Naive thymus-derived CD4-positive, alpha-beta T cell (primary cell): ENCODE measurements at regions not wholly inside any gene's neighbourhood (a gene's known extent, or its start where the extent isn't known, plus 50 kb on each side); places are given as distances from the start of the nearest gene placed in this dataset.

Experiments used
- ATAC-seq: fragments of 150-1000 bp; cut with Tn5 transposase; 2 replicates; pipeline ENCODE4 v1.10.0; 2021; ENCODE audit warnings: mild to moderate bottlenecking, moderate library complexity
- CTCF ChIA-PET: fragments of 350-600 bp; sonication (Branson Sonifier 250); formaldehyde crosslinking; loops from one replicate; lab custom pipeline; 2021; ENCODE audit warnings: antibody characterized with exemption; lab: Charles Lee
- POLR2A ChIA-PET: fragments of 350-600 bp; sonication (Branson Sonifier 250); formaldehyde crosslinking; loops from one replicate; lab custom pipeline; 2021; ENCODE audit warnings: antibody characterized with exemption, inconsistent platforms; lab: Charles Lee
- DNase-seq, 9 donors: peaks; one replicate each; pipeline versions ENCODE4 v3.0.0 to v3.0.0-alpha.2; 2020 to 2022; ENCODE audit warnings: mixed read lengths in 1 of 9
- H3K27ac ChIP-seq: one replicate; pipeline ENCODE4 v1.7.0; 2013; ENCODE audit warnings: mild to moderate bottlenecking, low read depth, low read length, moderate library complexity
- H3K27me3 ChIP-seq, 2 donors: one replicate each; pipeline ENCODE4 v1.7.0; 2013; ENCODE audit warnings: low read length in 2 of 2, mild to moderate bottlenecking in 2 of 2, moderate library complexity in 2 of 2; ENCODE audit not compliant: control insufficient read depth in 2 of 2, insufficient read depth in 2 of 2
- H3K36me3 ChIP-seq, 3 experiments: 1 replicate in 2 of 3; 2 replicates in 1 of 3; pipeline ENCODE4 v1.7.0; 2013; ENCODE audit warnings: low read length in 3 of 3, mild to moderate bottlenecking in 3 of 3, moderate library complexity in 1 of 3; ENCODE audit not compliant: insufficient read depth in 3 of 3, control insufficient read depth in 2 of 3
- H3K4me1 ChIP-seq, 2 donors: one replicate each; pipeline ENCODE4 v1.7.0; 2013; ENCODE audit warnings: low read length in 2 of 2, mild to moderate bottlenecking in 2 of 2, moderate library complexity in 1 of 2; ENCODE audit not compliant: control insufficient read depth in 2 of 2, insufficient read depth in 2 of 2
- H3K4me3 ChIP-seq: 2 replicates; pipeline ENCODE4 v1.7.0; 2013; ENCODE audit warnings: mild to moderate bottlenecking, low read length
- H3K9me3 ChIP-seq, 3 experiments: 1 replicate in 2 of 3; 2 replicates in 1 of 3; pipeline ENCODE4 v1.7.0; 2013; ENCODE audit warnings: low read length in 3 of 3; ENCODE audit not compliant: control insufficient read depth in 2 of 3
- H3K27ac Mint-ChIP-seq, 9 donors: one replicate each; pipeline ENCODE4 v1.8.0; 2020 to 2022; ENCODE audit warnings: mixed read lengths in 9 of 9, mild to moderate bottlenecking in 8 of 9, moderate library complexity in 5 of 9, inconsistent platforms in 2 of 9
- H3K27me3 Mint-ChIP-seq, 5 donors: one replicate each; pipeline ENCODE4 v1.8.0; 2021 to 2022; ENCODE audit warnings: mixed read lengths in 5 of 5, mild to moderate bottlenecking in 1 of 5
- H3K36me3 Mint-ChIP-seq, 5 donors: one replicate each; pipeline ENCODE4 v1.8.0; 2020 to 2022; ENCODE audit warnings: mixed read lengths in 5 of 5, mild to moderate bottlenecking in 3 of 5, inconsistent platforms in 1 of 5
- H3K4me1 Mint-ChIP-seq, 7 donors: one replicate each; pipeline ENCODE4 v1.8.0; 2020 to 2022; ENCODE audit warnings: mixed read lengths in 7 of 7, mild to moderate bottlenecking in 3 of 7, inconsistent platforms in 1 of 7
- H3K4me3 Mint-ChIP-seq, 10 donors: one replicate each; pipeline ENCODE4 v1.8.0; 2020 to 2022; ENCODE audit warnings: mild to moderate bottlenecking in 10 of 10, mixed read lengths in 10 of 10, moderate library complexity in 6 of 10, inconsistent platforms in 2 of 10
- H3K9me3 Mint-ChIP-seq, 11 donors: one replicate each; pipeline ENCODE4 v1.8.0; 2020 to 2022; ENCODE audit warnings: mixed read lengths in 11 of 11, mild to moderate bottlenecking in 4 of 11, inconsistent platforms in 1 of 11, moderate library complexity in 1 of 11
- intact Hi-C, 2 donors: fragments of 100-400 bp; cut with micrococcal nuclease; formaldehyde crosslinking; loops; one replicate each; pipeline ENCODE4 v1.15.1; 2023

- Mint-ChIP-seq H3K27ac (peak overlapping the region in 1 of 9 donors; percentile 28), H3K4me1 (no peaks in the 10 kb centered on the region), H3K36me3 (peaks cover 0 to 3% (median 0%) of the 10 kb centered on the region in 5 donors), H3K4me3 (no peak overlapping the region), H3K9me3 (peaks cover 0 to 3% (median 0%) of the 10 kb centered on the region in 11 donors), H3K27me3 (peaks cover 0 to 17% (median 3%) of the 10 kb centered on the region in 5 donors)
- ChIA-PET POLR2A (no interaction called here), CTCF (interaction anchor here (0.6 kb wide), 1 partner anchor 39 kb away, joined by 3 read pairs; no protein-coding TSS in a partner anchor)
- Histone ChIP-seq H3K27me3 (no peaks in the 10 kb centered on the region), H3K9me3 (no peaks in the 10 kb centered on the region), H3K36me3 (no peaks in the 10 kb centered on the region), H3K27ac (no peak overlapping the region), H3K4me1 (no peaks in the 10 kb centered on the region), H3K4me3 (no peak overlapping the region)
- ATAC-seq (no peak), DNase-seq (no peak)
- intact Hi-C loops, result no loop called here
Observed at GRCh38 chr15:95724908-95725633, 605.4 kb upstream of the NR2F2 start.

GRCh38 chr15:95726891-95727290 lies 603.6 kb upstream of the NR2F2 start:
- Mint-ChIP-seq H3K36me3 (peaks cover 0 to 3% (median 0%) of the 10 kb centered on the region in 5 donors), H3K4me3 (no peak overlapping the region), H3K4me1 (no peaks in the 10 kb centered on the region), H3K27me3 (peaks cover 0 to 17% (median 3%) of the 10 kb centered on the region in 5 donors), H3K9me3 (peaks cover 0 to 5% (median 0%) of the 10 kb centered on the region in 11 donors), H3K27ac (no peak overlapping the region)
- intact Hi-C loops, result no loop called here
- Histone ChIP-seq H3K36me3 (no peaks in the 10 kb centered on the region), H3K4me3 (no peak overlapping the region), H3K9me3 (no peaks in the 10 kb centered on the region), H3K27me3 (no peaks in the 10 kb centered on the region), H3K27ac (no peak overlapping the region), H3K4me1 (no peaks in the 10 kb centered on the region)
- no peak for DNase-seq
- ATAC-seq, result no peak
- POLR2A ChIA-PET, result no interaction called here
- CTCF ChIA-PET, result no interaction called here

- DNase-seq, result peak in 3 of 9 donors; percentile 7 to 16 (median 14)
- POLR2A ChIA-PET, result interaction anchor here (0.8 kb wide), 1 partner anchor 324 kb away, joined by 3 read pairs; no protein-coding TSS in a partner anchor
Observed at GRCh38 chr15:95733931-95734330, 596.6 kb upstream of the NR2F2 start.

DNA sequence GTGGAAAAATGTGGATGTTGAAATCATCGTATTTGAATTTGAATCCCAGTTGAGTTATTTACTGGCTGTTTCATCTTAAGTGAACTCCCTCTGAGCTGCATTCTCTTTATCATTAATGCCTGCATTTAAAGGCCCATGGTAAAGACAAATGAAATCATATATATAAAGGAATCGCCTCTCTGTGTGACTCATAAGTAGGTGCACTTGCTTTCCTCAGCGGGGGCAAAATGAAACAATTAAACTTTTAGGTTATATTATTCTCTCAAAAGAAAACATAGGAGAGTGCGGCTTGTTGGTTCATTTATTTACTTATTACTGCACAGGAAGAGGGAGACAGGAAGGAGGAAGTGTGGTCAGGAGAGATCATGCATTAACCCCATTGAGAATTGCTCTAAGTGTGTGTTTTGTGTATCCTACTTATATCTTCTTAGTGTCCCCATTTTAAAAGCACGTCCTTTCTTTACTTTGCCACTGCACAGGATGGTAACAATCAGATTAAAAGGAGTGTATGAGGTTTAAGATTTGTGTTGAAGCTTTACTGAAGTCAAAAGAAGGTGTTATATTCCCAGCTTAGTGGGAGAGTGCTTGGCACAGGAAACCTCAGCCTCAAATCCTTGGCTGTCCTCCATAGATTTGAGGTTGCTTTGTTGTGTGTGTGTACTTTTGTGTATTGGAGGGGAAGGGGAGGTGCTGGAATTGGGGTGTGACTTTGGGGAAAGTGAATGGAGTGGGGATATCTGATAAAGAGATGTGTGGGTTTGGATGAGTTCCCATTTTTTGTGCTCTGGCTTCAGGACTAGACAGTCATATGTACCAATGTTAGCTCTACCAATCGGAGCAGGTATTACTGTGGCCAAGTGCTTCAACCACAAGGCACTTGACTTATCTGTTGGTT lies 595.8 kb upstream of the NR2F2 start:
- POLR2A ChIA-PET, result no interaction called here
- H3K36me3 ChIP-seq, result no peaks in the 10 kb centered on the region
- no peak for ATAC-seq
- H3K4me1 ChIP-seq, result peaks cover 13 to 26% of the 10 kb centered on the region in 2 donors
- H3K36me3 Mint-ChIP-seq, result peaks cover 0 to 26% (median 3%) of the 10 kb centered on the region in 5 donors
- peak overlapping the region; percentile 17 to 77 (median 69) for H3K4me3 Mint-ChIP-seq
- CTCF ChIA-PET, result interaction anchor here (1.1 kb wide), 1 partner anchor 61 kb away, joined by 3 read pairs; no protein-coding TSS in a partner anchor
- intact Hi-C loops, result loop anchor here (10.0 kb wide), 2 partner anchors 100 to 140 kb away; no protein-coding TSS in a partner anchor
- DNase-seq, result peak in 2 of 9 donors; percentile 11 to 14
- H3K9me3 Mint-ChIP-seq, result peaks cover 2 to 31% (median 7%) of the 10 kb centered on the region in 11 donors
- H3K27me3 ChIP-seq, result no peaks in the 10 kb centered on the region
- peak overlapping the region; percentile 32 for H3K27ac ChIP-seq
- H3K27ac Mint-ChIP-seq, result peak overlapping the region; percentile 21 to 92 (median 83)
- H3K9me3 ChIP-seq, result no peaks in the 10 kb centered on the region
- peaks cover 0 to 6% (median 0%) of the 10 kb centered on the region in 5 donors for H3K27me3 Mint-ChIP-seq
- H3K4me3 ChIP-seq, result peak overlapping the region; percentile 15
- peaks cover 19 to 44% (median 35%) of the 10 kb centered on the region in 7 donors for H3K4me1 Mint-ChIP-seq

More at GRCh38 chr15:95733931-95734330, 596.6 kb upstream of the NR2F2 start:
- Histone ChIP-seq H3K4me3 (no peak overlapping the region), H3K27ac (peak overlapping the region; percentile 32), H3K9me3 (no peaks in the 10 kb centered on the region), H3K4me1 (peaks cover 13 to 26% of the 10 kb centered on the region in 2 donors), H3K27me3 (no peaks in the 10 kb centered on the region), H3K36me3 (no peaks in the 10 kb centered on the region)
- peaks cover 0 to 26% (median 3%) of the 10 kb centered on the region in 5 donors for H3K36me3 Mint-ChIP-seq
- H3K9me3 Mint-ChIP-seq, result peaks cover 2 to 31% (median 7%) of the 10 kb centered on the region in 11 donors
- CTCF ChIA-PET, result interaction anchor here (1.1 kb wide), 2 partner anchors 9 to 61 kb away, joined by 3 to 4 read pairs; no protein-coding TSS in a partner anchor
- intact Hi-C loops, result loop anchor here (10.0 kb wide), 2 partner anchors 101 to 141 kb away; no protein-coding TSS in a partner anchor
- peak overlapping the region in 7 of 9 donors; percentile 45 to 92 (median 77) for H3K27ac Mint-ChIP-seq
- H3K4me1 Mint-ChIP-seq, result peaks cover 19 to 44% (median 35%) of the 10 kb centered on the region in 7 donors
- peaks cover 0 to 6% (median 0%) of the 10 kb centered on the region in 5 donors for H3K27me3 Mint-ChIP-seq
- peak overlapping the region in 9 of 10 donors; percentile 52 to 77 (median 69) for H3K4me3 Mint-ChIP-seq
- no peak for ATAC-seq

DNA sequence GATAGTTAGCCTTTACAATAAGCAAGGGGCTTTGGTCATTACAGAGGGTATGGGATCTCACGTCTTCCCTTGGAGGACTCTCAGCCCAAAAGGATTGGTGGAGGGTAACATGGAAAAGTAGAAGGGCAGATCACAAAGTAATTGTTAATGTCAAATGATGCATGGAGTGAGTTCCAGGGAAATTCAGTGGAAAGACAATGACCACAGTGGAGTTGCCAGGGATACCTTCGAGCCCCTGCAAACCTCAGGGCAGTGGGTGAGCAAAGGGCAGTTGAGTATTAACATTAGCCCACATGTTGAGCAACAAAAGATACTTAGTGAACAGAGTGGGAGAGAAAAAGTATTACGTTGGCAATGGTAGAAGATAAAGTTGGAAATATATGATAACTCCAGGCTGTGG lies 593.4 kb upstream of the NR2F2 start:
- no peaks in the 10 kb centered on the region for H3K27me3 ChIP-seq
- H3K9me3 Mint-ChIP-seq, result peaks cover 1 to 31% (median 7%) of the 10 kb centered on the region in 11 donors
- no peak for DNase-seq
- no peaks in the 10 kb centered on the region for H3K9me3 ChIP-seq
- H3K4me1 ChIP-seq, result peaks cover 13 to 37% of the 10 kb centered on the region in 2 donors
- H3K36me3 ChIP-seq, result no peaks in the 10 kb centered on the region
- no peak overlapping the region for H3K4me3 Mint-ChIP-seq
- H3K27me3 Mint-ChIP-seq, result peaks cover 0 to 6% (median 0%) of the 10 kb centered on the region in 5 donors
- ATAC-seq, result no peak
- ChIA-PET CTCF (no interaction called here), POLR2A (no interaction called here)
- H3K4me3 ChIP-seq, result no peak overlapping the region
- H3K27ac ChIP-seq, result no peak overlapping the region
- H3K27ac Mint-ChIP-seq, result no peak overlapping the region
- peaks cover 29 to 56% (median 46%) of the 10 kb centered on the region in 7 donors for H3K4me1 Mint-ChIP-seq
- peaks cover 0 to 26% (median 3%) of the 10 kb centered on the region in 5 donors for H3K36me3 Mint-ChIP-seq
- intact Hi-C loops, result loop anchor here (10.0 kb wide), 2 partner anchors 98 to 138 kb away; no protein-coding TSS in a partner anchor

DNA sequence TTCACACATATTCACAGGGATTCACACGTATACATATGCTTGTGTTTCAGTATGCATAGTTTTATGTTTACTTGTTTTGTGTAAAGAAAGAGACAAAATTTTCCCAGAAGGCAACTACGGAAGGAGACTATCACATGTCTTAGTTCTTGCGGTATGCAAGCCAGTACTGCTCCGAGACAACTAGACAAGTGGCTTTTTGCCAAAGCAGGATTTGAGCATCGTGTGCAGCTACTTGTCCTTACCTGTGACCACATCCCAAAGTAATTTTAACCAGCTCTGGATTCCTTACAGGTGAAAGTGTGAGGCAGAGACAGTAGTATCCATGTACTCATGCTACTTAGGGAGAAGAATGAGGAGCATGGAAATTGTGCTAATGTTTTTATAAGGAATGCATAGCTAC lies 591.4 kb upstream of the NR2F2 start:
- no peak overlapping the region for H3K4me3 Mint-ChIP-seq
- no peak for DNase-seq
- H3K4me3 ChIP-seq, result no peak overlapping the region
- peaks cover 0 to 6% (median 0%) of the 10 kb centered on the region in 5 donors for H3K27me3 Mint-ChIP-seq
- peaks cover 13 to 33% of the 10 kb centered on the region in 2 donors for H3K4me1 ChIP-seq
- H3K9me3 ChIP-seq, result no peaks in the 10 kb centered on the region
- H3K4me1 Mint-ChIP-seq, result peaks cover 26 to 54% (median 45%) of the 10 kb centered on the region in 7 donors
- no peak overlapping the region for H3K27ac Mint-ChIP-seq
- intact Hi-C loops, result loop anchor here (10.0 kb wide), 2 partner anchors 96 to 136 kb away; no protein-coding TSS in a partner anchor
- peaks cover 0 to 23% (median 3%) of the 10 kb centered on the region in 5 donors for H3K36me3 Mint-ChIP-seq
- H3K9me3 Mint-ChIP-seq, result peaks cover 2 to 41% (median 12%) of the 10 kb centered on the region in 11 donors
- ATAC-seq, result no peak
- H3K27me3 ChIP-seq, result no peaks in the 10 kb centered on the region
- no peaks in the 10 kb centered on the region for H3K36me3 ChIP-seq
- ChIA-PET POLR2A (no interaction called here), CTCF (no interaction called here)
- no peak overlapping the region for H3K27ac ChIP-seq
